ENCODE measurements at regions not wholly inside any gene's neighbourhood (a gene's known extent, or its start where the extent isn't known, plus 50 kb on each side); places are given as distances from the start of the nearest gene placed in this dataset.

GRCh38 chr9:82154573-82154972 is 166.0 kb downstream of the SPATA31D1 start:
- Histone ChIP-seq H3K36me3 (no peaks in the 10 kb centered on the region), H3K4me3 (no peak overlapping the region), H3K27me3 (no peaks in the 10 kb centered on the region), H3K4me1 (no peaks in the 10 kb centered on the region), H3K27ac (no peak overlapping the region), H3K9me3 (no peaks in the 10 kb centered on the region)
- no peak for DNase-seq (ENCODE audit: low spot score)
- TF ChIP-seq CTCF (IDR thresholded peaks at IDR 0.05) = no peak

DNA sequence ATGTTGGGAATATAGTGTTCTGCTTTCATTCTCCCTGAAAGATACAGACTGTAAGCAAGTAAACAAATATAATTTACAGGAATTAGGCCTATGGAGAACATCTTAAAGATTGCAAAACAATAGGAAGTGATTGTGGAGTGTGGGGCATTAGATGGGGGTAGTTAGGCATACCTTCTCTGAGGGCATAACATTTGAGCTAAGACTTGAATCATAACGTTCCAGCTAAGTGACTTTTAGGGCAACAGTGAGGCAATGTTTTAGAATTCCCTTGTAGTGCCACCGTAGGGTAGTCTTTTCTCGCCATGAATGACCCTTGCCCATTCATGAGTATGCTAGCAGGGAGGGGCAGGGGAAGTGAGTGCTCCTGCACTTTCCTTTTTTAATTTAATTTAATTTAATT is 173.3 kb downstream of the SPATA31D1 start:
- H3K9me3 ChIP-seq = no peaks in the 10 kb centered on the region
- no peaks in the 10 kb centered on the region for H3K36me3 ChIP-seq
- no peak overlapping the region for H3K27ac ChIP-seq
- H3K27me3 ChIP-seq = no peaks in the 10 kb centered on the region
- no peak overlapping the region for H3K4me3 ChIP-seq
- no peak for DNase-seq (ENCODE audit: low spot score)
- no peaks in the 10 kb centered on the region for H3K4me1 ChIP-seq
- no peak for TF ChIP-seq CTCF (IDR thresholded peaks at IDR 0.05)

DNA sequence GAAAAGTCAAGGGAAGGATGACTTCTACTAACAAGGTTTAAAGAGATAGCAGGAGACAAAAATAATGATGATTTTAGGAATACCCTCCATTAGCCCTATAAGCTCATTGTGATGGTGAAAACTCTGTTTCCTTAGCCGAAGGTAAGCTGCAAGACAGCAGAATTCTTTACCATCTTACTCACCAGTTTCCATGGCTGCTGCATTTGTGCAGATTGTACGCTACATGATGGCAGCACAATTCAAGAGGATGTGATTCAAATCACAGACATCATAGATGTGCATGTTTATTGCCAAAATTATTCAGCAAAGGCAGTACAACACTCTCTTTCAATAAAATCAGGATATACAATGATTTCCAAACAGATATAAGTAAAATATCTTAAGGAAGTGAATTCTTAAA is 175.6 kb downstream of the SPATA31D1 start:
- no peak overlapping the region for H3K4me3 ChIP-seq
- no peak overlapping the region for H3K27ac ChIP-seq
- H3K9me3 ChIP-seq = no peaks in the 10 kb centered on the region
- no peaks in the 10 kb centered on the region for H3K4me1 ChIP-seq
- no peak for TF ChIP-seq CTCF (IDR thresholded peaks at IDR 0.05)
- DNase-seq (ENCODE audit: low spot score) = no peak
- no peaks in the 10 kb centered on the region for H3K27me3 ChIP-seq
- no peaks in the 10 kb centered on the region for H3K36me3 ChIP-seq

- H3K4me3 ChIP-seq = no peak overlapping the region
- no peak for TF ChIP-seq CTCF (IDR thresholded peaks at IDR 0.05)
- DNase-seq (ENCODE audit: low spot score) = no peak
- no peak overlapping the region for H3K27ac ChIP-seq
- no peaks in the 10 kb centered on the region for H3K27me3 ChIP-seq
- no peaks in the 10 kb centered on the region for H3K9me3 ChIP-seq
- H3K4me1 ChIP-seq = no peaks in the 10 kb centered on the region
- H3K36me3 ChIP-seq = no peaks in the 10 kb centered on the region
Measured at GRCh38 chr9:82167296-82167695, 178.7 kb downstream of the SPATA31D1 start.

DNA sequence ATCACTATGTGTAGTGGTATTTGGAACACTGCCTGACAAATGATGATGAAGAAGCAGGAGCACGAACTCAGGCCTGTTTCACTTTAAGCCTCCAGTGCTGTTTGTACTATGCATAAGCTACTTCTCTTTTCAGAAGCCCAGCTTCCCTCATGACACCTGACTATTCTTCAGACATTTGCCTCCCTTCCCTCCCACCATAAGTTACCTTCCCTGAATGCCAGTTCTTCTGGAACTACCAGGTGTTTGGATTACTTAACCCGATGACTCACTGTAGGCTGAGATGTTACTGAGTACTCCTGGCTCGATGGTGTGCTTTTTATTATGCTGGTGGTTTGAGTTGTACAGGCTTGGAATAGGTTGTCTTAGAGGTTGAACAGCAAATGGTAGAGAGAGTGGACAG is 180.0 kb downstream of the SPATA31D1 start:
- no peaks in the 10 kb centered on the region for H3K9me3 ChIP-seq
- no peak for TF ChIP-seq CTCF (IDR thresholded peaks at IDR 0.05)

GRCh38 chr9:82170866-82171265 is 182.3 kb downstream of the SPATA31D1 start:
- Histone ChIP-seq H3K36me3 (no peaks in the 10 kb centered on the region), H3K9me3 (no peaks in the 10 kb centered on the region), H3K27ac (no peak overlapping the region), H3K4me1 (no peaks in the 10 kb centered on the region), H3K27me3 (no peaks in the 10 kb centered on the region), H3K4me3 (no peak overlapping the region)
- DNase-seq (ENCODE audit: low spot score) = no peak
- TF ChIP-seq CTCF (IDR thresholded peaks at IDR 0.05) = no peak

More for the DNA sequence above, 180.0 kb downstream of the SPATA31D1 start:
- no peaks in the 10 kb centered on the region for H3K36me3 ChIP-seq
- H3K27ac ChIP-seq = no peak overlapping the region
- DNase-seq (ENCODE audit: low spot score) = no peak
- H3K4me3 ChIP-seq = no peak overlapping the region
- no peaks in the 10 kb centered on the region for H3K4me1 ChIP-seq
- no peaks in the 10 kb centered on the region for H3K27me3 ChIP-seq

Measured in right atrium auricular region (tissue), 2 donors.